NB4 (cell line): ENCODE measurements at regions not wholly inside any gene's neighbourhood (a gene's known extent, or its start where the extent isn't known, plus 50 kb on each side); places are given as distances from the start of the nearest gene placed in this dataset.

Experiments used
- CTCF ChIP-seq: IDR thresholded peaks from one replicate; pipeline ENCODE4 v1.5.1; 2012; ENCODE audit warnings: low read depth, low read length
- MAX ChIP-seq: IDR thresholded peaks from 2 replicates; pipeline ENCODE4 v1.6.1; 2011; ENCODE audit warnings: low read depth, low read length
- MYC ChIP-seq: IDR thresholded peaks from 2 replicates; pipeline ENCODE4 v1.6.1; 2011; ENCODE audit warnings: low read depth, low read length
- POLR2A ChIP-seq: IDR thresholded peaks from 2 replicates; pipeline ENCODE4 v1.6.1; 2011; ENCODE audit warnings: mild to moderate bottlenecking; ENCODE audit not compliant: insufficient read length; ENCODE audit errors: extremely low read depth

- TF ChIP-seq CTCF (no peak), POLR2A (no peak), MAX (no peak), MYC (no peak)
Observed at GRCh38 chr2:215782295-215782694, 231.1 kb downstream of the MREG start.
